ENCODE measurements at regions not wholly inside any gene's neighbourhood (a gene's known extent, or its start where the extent isn't known, plus 50 kb on each side); places are given as distances from the start of the nearest gene placed in this dataset.
"Not testable (repeated sequence)": the region's sequence is repeated elsewhere in the genome, so short reads cannot be mapped to it uniquely, and the experiment has no call there.

GRCh38 chr14:104389326-104390220 lies 190.0 kb upstream of the C14orf180 start:
- no peak for DNase-seq

DNA sequence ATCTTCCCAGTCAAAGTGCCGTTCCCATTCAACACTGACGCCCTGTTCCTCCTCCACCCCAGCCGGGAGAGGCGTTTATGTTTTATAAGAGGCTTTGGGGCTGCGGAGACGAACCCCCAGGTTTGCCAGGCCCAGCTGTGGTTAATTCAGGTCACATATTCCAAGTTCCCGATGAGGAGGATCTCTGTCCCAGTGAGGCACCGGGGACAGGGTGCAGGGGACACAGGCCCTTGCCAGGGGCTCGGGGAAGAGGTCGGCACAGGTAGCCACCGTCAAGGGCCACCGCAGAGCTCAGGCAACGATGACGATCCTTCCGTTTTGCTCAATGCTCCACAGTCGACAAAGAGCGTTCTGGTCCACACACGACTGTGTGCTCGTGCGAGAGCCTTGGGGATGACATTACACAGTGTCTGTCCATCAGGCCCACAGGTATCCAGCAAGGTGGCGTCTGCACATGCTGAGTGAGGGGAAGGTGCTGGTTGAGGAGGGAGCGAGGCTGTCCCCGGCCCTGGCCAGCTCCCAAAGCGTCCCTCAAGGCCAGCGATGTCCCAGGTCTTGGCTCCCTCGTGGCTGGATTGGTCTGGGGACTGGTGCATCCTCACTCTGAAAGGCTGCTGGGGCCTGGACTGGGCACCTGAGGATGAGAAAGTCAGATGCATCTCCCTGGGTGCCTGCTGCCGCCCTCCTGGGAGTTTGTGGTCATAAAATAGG lies 189.2 kb upstream of the C14orf180 start:
- DNase-seq, result no peak

- DNase-seq, result no peak
These were observed 188.3 kb upstream of the C14orf180 start for GRCh38 chr14:104390941-104391901.

GRCh38 chr14:104392001-104392395 lies 187.6 kb upstream of the C14orf180 start:
- DNase-seq, result no peak

DNA sequence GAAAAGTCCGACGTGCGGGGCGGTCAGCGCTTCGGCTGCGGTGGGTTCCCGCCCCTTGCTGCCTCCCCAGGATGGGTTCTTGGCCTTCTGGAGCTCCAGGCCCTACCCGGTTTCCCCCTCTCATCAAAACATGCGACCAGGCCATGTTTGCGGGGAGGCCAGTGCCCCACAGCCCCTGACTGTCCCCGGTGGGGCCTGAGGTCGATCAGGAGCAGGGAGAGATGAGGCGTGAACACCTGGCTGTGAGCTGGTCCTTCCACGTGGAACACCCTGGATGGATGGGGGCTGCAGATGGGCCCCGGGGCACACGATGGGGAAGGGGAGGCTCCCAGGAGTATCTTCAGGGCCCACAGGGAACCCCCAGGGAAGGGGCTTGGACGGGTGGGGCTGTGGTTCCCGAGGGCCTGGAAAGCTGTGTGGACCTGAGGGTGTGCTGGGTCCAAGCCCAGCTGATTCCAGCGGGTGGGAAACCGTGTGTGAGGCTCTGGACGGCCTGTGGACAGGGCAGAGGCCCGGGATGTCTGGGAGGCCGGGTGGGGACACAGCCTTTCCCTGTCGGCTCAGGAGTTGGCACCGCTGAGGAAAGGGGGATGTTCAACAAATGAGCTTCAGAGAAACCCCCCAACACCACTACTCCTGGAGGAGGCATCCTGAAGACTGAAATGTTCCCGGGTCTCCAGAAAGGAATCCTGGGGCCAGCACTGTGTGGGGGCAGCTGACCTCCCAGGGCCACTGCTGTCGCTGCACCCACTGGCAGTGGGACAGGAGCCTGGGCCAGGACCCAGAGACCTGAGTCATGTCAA lies 187.0 kb upstream of the C14orf180 start:
- DNase-seq, result no peak

GRCh38 chr14:104393199-104393897 lies 186.2 kb upstream of the C14orf180 start:
- no peak for DNase-seq

GRCh38 chr14:104393898-104394381 lies 185.6 kb upstream of the C14orf180 start:
- no peak for DNase-seq

GRCh38 chr14:104394409-104394851 lies 185.1 kb upstream of the C14orf180 start:
- DNase-seq, result no peak

GRCh38 chr14:104395276-104395675 lies 184.3 kb upstream of the C14orf180 start:
- no peak for DNase-seq

GRCh38 chr14:104395941-104396681 lies 183.5 kb upstream of the C14orf180 start:
- DNase-seq, result no peak

GRCh38 chr14:104396682-104397470 lies 182.7 kb upstream of the C14orf180 start:
- no peak for DNase-seq

GRCh38 chr14:104397956-104398355 lies 181.6 kb upstream of the C14orf180 start:
- DNase-seq, result no peak

DNA sequence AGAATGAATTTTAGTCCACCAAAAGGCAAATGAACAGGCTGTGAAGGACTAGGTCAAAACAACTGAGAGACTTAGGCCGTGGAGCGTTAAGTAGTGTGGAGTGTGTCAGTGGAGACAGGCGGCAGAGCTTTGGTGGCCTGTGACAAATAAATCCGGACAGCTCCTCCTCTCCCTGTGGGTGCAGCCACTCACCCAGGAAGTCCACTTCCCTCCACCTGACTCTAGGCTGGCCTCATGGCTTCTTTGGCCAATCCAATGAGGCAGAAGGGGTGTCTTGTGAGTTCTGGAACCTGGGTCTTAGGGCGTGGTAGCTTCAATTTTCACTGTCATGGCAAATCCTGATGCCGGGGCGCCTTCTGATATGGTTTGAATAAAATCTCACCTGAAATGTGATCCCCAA lies 180.9 kb upstream of the C14orf180 start:
- no peak for DNase-seq

DNA sequence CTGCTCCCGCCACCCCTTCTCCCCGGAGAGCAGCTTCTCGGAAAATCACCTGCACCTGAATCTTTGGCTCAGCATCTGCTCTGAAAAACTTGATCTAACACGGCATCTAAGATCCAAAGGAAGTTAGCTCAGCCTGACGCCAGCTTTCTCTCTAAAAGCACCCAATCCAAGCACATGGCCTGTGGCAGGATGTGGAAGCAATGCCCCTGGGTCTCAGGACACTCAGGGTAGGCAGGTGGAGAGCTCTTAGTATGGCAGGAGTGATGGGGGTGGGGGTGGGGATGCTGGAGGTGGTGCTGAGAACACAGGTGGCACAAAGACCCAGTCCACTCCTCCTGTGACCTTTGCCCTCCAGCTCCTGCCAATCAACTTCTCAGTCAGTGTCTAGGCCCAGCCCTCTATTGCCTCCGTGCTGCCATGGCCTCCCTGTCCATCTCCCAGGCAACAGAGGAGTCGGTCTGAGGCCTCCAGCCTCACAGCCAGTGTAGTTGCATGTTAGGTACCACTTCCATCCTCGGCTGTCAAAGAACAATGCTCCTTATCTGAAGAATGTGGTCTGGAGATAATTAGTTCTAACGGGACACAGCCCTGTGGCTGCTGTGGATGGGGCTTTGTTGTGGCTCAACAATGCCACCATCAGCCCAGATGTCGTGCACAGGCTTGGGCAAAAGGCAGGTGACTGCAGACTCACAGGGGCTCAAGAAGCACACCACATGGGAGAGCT lies 180.0 kb upstream of the C14orf180 start:
- no peak for DNase-seq

DNA sequence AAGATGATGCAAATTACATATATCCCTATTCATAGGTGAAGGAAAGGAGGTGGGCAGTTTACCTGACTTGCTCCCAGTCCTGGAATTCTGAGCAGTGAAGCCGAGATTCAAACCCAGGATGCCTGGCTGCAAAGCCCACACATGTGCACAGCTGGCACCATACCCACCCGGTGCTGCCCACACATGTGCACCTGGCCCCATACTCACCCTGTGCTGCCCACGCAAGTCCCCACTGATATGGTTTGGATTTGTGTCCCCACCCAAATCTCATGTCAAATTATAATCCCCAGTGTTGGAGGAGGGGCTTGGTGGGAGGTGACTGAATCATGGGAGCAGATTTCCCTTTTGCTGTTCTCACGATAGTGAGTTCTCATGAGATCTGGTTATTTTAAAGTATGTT lies 179.2 kb upstream of the C14orf180 start:
- no peak for DNase-seq

DNA sequence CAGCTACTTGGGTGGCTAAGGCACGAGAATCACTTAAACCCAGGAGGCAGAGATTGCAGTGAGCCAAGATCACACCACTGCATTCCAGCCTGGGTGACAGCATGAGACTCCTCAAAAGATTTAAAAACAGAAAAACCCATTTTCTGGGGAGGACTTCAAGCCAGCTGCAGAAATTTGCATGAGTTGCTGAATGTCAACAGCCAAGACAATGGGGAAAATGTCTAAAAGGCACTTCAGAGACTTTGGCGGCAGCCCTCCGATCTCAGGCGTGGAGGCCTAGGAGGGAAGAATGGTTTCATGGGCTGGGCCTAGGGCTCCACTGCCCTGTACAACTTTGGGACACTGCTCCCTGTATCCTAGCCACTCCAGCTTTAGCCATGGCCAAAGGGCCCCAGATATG lies 177.8 kb upstream of the C14orf180 start:
- DNase-seq, result no peak

GRCh38 chr14:104402303-104402702 lies 177.3 kb upstream of the C14orf180 start:
- not testable (repeated sequence) for DNase-seq

GRCh38 chr14:104403421-104404220 lies 175.9 kb upstream of the C14orf180 start:
- DNase-seq, result no peak
